Trophoblast cell (in vitro differentiated cells and primary cell): ENCODE measurements at regions not wholly inside any gene's neighbourhood (a gene's known extent, or its start where the extent isn't known, plus 50 kb on each side); places are given as distances from the start of the nearest gene placed in this dataset.

Experiments used
- DNase-seq, 2 donors: peaks; one replicate each; pipeline ENCODE4 v3.0.0-alpha.2; 2016
- H2AFZ ChIP-seq: 2 replicates; pipeline ENCODE4 v1.6.1; 2013; ENCODE audit warnings: low read length, moderate library complexity, mild to moderate bottlenecking; ENCODE audit not compliant: insufficient read depth, poor library complexity
- H2AK5ac ChIP-seq: 2 replicates; pipeline ENCODE4 v1.6.1; 2013; ENCODE audit warnings: mild to moderate bottlenecking, low read length
- H2BK120ac ChIP-seq: 2 replicates; pipeline ENCODE4 v1.6.1; 2013; ENCODE audit warnings: low read length, mild to moderate bottlenecking, moderate library complexity; ENCODE audit not compliant: insufficient read depth, poor library complexity
- H2BK12ac ChIP-seq: 2 replicates; pipeline ENCODE4 v1.6.1; 2013; ENCODE audit warnings: mild to moderate bottlenecking, low read length, moderate library complexity
- H2BK5ac ChIP-seq: 2 replicates; pipeline ENCODE4 v1.6.1; 2013; ENCODE audit warnings: low read length, low read depth, moderate library complexity, mild to moderate bottlenecking; ENCODE audit not compliant: poor library complexity
- H3K14ac ChIP-seq: 2 replicates; pipeline ENCODE4 v1.6.1; 2013; ENCODE audit warnings: mild to moderate bottlenecking, low read length
- H3K18ac ChIP-seq: 2 replicates; pipeline ENCODE4 v1.6.1; 2013; ENCODE audit warnings: mild to moderate bottlenecking, low read length
- H3K23ac ChIP-seq: 2 replicates; pipeline ENCODE4 v1.6.1; 2013; ENCODE audit warnings: low read length
- H3K27ac ChIP-seq: 2 replicates; pipeline ENCODE4 v1.5.1; 2013; ENCODE audit warnings: low read depth, mild to moderate bottlenecking, inconsistent platforms, low read length, moderate library complexity
- H3K27me3 ChIP-seq: 2 replicates; pipeline ENCODE4 v1.6.1; 2013; ENCODE audit warnings: inconsistent platforms, mild to moderate bottlenecking, low read length, moderate library complexity; ENCODE audit not compliant: insufficient read depth
- H3K36me3 ChIP-seq, 2 experiments: 1 replicate in 1 of 2; 2 replicates in 1 of 2; pipeline ENCODE4 v1.6.1; 2013; ENCODE audit warnings: low read length in 2 of 2, mild to moderate bottlenecking in 2 of 2, moderate library complexity in 1 of 2; ENCODE audit not compliant: insufficient read depth in 2 of 2, control insufficient read depth in 1 of 2
- H3K4ac ChIP-seq: 2 replicates; pipeline ENCODE4 v1.6.1; 2013; ENCODE audit warnings: low read depth, mild to moderate bottlenecking, low read length, moderate library complexity
- H3K4me1 ChIP-seq, 2 experiments: 1 replicate in 1 of 2; 2 replicates in 1 of 2; pipeline ENCODE4 v1.6.1; 2013; ENCODE audit warnings: low read length in 2 of 2, mild to moderate bottlenecking in 2 of 2, moderate library complexity in 1 of 2; ENCODE audit not compliant: insufficient read depth in 2 of 2, control insufficient read depth in 1 of 2
- H3K4me2 ChIP-seq: 2 replicates; pipeline ENCODE4 v1.6.1; 2013; ENCODE audit warnings: inconsistent platforms, mild to moderate bottlenecking, low read length, moderate library complexity
- H3K4me3 ChIP-seq: 2 replicates; pipeline ENCODE4 v1.5.1; 2013; ENCODE audit warnings: mild to moderate bottlenecking, low read depth, low read length, inconsistent platforms
- H3K79me1 ChIP-seq: one replicate; pipeline ENCODE4 v1.6.1; 2013; ENCODE audit warnings: low read length
- H3K79me2 ChIP-seq: 2 replicates; pipeline ENCODE4 v1.6.1; 2013; ENCODE audit warnings: low read length, mild to moderate bottlenecking; ENCODE audit not compliant: control insufficient read depth, insufficient read depth, poor library complexity
- H3K9ac ChIP-seq: 2 replicates; pipeline ENCODE4 v1.6.1; 2013; ENCODE audit warnings: mild to moderate bottlenecking, low read length
- H3K9me3 ChIP-seq: 2 replicates; pipeline ENCODE4 v1.6.1; 2013; ENCODE audit warnings: low read depth, mild to moderate bottlenecking, control low read depth, inconsistent platforms, low read length; ENCODE audit not compliant: insufficient read depth
- H4K12ac ChIP-seq: 2 replicates; pipeline ENCODE4 v1.6.1; 2013; ENCODE audit warnings: low read depth, mild to moderate bottlenecking, low read length, moderate library complexity
- H4K8ac ChIP-seq: 2 replicates; pipeline ENCODE4 v1.6.1; 2013; ENCODE audit warnings: low read depth, mild to moderate bottlenecking, low read length, moderate library complexity
- H4K91ac ChIP-seq: one replicate; pipeline ENCODE4 v1.6.1; 2013; ENCODE audit warnings: low read depth, mild to moderate bottlenecking, low read length, moderate library complexity
- WGBS: extraction: QIAGEN DNeasy Blood & Tissue Kit; methylation state at CpG from one replicate; pipeline ENCODE4 v1.1.7; 2013; ENCODE audit warnings: missing lambda C conversion rate; ENCODE audit not compliant: insufficient read length, insufficient coverage; ENCODE audit errors: extremely low coverage; 5-methylcytosine and 5-hydroxymethylcytosine counted together

- Histone ChIP-seq H3K4me3 (no peak overlapping the region), H3K4me2 (no peak overlapping the region), H3K79me1 (no peaks in the 10 kb centered on the region), H2BK5ac (no peak overlapping the region), H4K91ac (no peak overlapping the region), H3K9ac (no peak overlapping the region), H3K79me2 (no peaks in the 10 kb centered on the region), H3K18ac (no peak overlapping the region), H3K36me3 (peaks cover 0 to 3% of the 10 kb centered on the region in 2 experiments), H3K23ac (no peak overlapping the region), H3K27me3 (no peaks in the 10 kb centered on the region), H2AFZ (no peak overlapping the region), H3K14ac (no peak overlapping the region), H2BK12ac (no peak overlapping the region), H4K8ac (no peak overlapping the region), H3K27ac (no peak overlapping the region), H3K9me3 (no peaks in the 10 kb centered on the region), H2AK5ac (no peak overlapping the region), H3K4ac (no peak overlapping the region), H3K4me1 (no peaks in the 10 kb centered on the region), H2BK120ac (no peak overlapping the region), H4K12ac (no peak overlapping the region)
- DNase-seq = no peak
- WGBS = no CpG with 5 or more reads among the region's 3 CpGs
Measured at GRCh38 chr13:83190020-83190419, 692.3 kb downstream of the SLITRK1 start.

- peaks cover 2% of the 10 kb centered on the region for H3K9me3 ChIP-seq
- H2BK120ac ChIP-seq = no peak overlapping the region
- H3K14ac ChIP-seq = no peak overlapping the region
- no peak overlapping the region for H4K91ac ChIP-seq
- WGBS = no CpG with 5 or more reads among the region's 2 CpGs
- no peak overlapping the region for H3K9ac ChIP-seq
- peak in 1 of 2 donors; percentile 19 for DNase-seq
- H3K79me1 ChIP-seq = no peaks in the 10 kb centered on the region
- H4K12ac ChIP-seq = no peak overlapping the region
- H3K4me2 ChIP-seq = no peak overlapping the region
- H3K4ac ChIP-seq = no peak overlapping the region
- no peak overlapping the region for H3K27ac ChIP-seq
- no peak overlapping the region for H2AFZ ChIP-seq
- peaks cover 0 to 3% of the 10 kb centered on the region in 2 experiments for H3K36me3 ChIP-seq
- H2BK12ac ChIP-seq = no peak overlapping the region
- no peak overlapping the region for H2AK5ac ChIP-seq
- H2BK5ac ChIP-seq = no peak overlapping the region
- H3K4me1 ChIP-seq = no peaks in the 10 kb centered on the region
- no peak overlapping the region for H4K8ac ChIP-seq
- H3K79me2 ChIP-seq = peaks cover 2% of the 10 kb centered on the region
- H3K4me3 ChIP-seq = no peak overlapping the region
- H3K27me3 ChIP-seq = no peaks in the 10 kb centered on the region
- H3K23ac ChIP-seq = no peak overlapping the region
- H3K18ac ChIP-seq = no peak overlapping the region
Measured at GRCh38 chr13:83184819-83185218, 697.5 kb downstream of the SLITRK1 start.

- no peak overlapping the region for H3K18ac ChIP-seq
- H2AFZ ChIP-seq = no peak overlapping the region
- no peak overlapping the region for H2AK5ac ChIP-seq
- no peak overlapping the region for H3K4ac ChIP-seq
- no peak overlapping the region for H2BK5ac ChIP-seq
- H3K23ac ChIP-seq = no peak overlapping the region
- H3K9me3 ChIP-seq = peaks cover 2% of the 10 kb centered on the region
- WGBS = no CpG with 5 or more reads among the region's 11 CpGs
- no peaks in the 10 kb centered on the region for H3K27me3 ChIP-seq
- no peaks in the 10 kb centered on the region for H3K4me1 ChIP-seq
- H3K79me1 ChIP-seq = no peaks in the 10 kb centered on the region
- no peak overlapping the region for H3K27ac ChIP-seq
- H4K12ac ChIP-seq = no peak overlapping the region
- H3K14ac ChIP-seq = no peak overlapping the region
- no peak overlapping the region for H3K4me2 ChIP-seq
- H3K9ac ChIP-seq = no peak overlapping the region
- H4K8ac ChIP-seq = no peak overlapping the region
- peaks cover 2% of the 10 kb centered on the region for H3K79me2 ChIP-seq
- H3K4me3 ChIP-seq = no peak overlapping the region
- H3K36me3 ChIP-seq = peaks cover 0 to 3% of the 10 kb centered on the region in 2 experiments
- no peak overlapping the region for H4K91ac ChIP-seq
- no peak overlapping the region for H2BK12ac ChIP-seq
- no peak for DNase-seq
- H2BK120ac ChIP-seq = no peak overlapping the region
Measured at GRCh38 chr13:83184150-83184475, 698.2 kb downstream of the SLITRK1 start.

- peaks cover 2% of the 10 kb centered on the region for H3K9me3 ChIP-seq
- no peak overlapping the region for H3K4ac ChIP-seq
- H2BK120ac ChIP-seq = no peak overlapping the region
- H2AK5ac ChIP-seq = no peak overlapping the region
- no peaks in the 10 kb centered on the region for H3K79me1 ChIP-seq
- no peaks in the 10 kb centered on the region for H3K27me3 ChIP-seq
- no peaks in the 10 kb centered on the region for H3K4me1 ChIP-seq
- H3K79me2 ChIP-seq = peaks cover 2% of the 10 kb centered on the region
- H4K91ac ChIP-seq = no peak overlapping the region
- H3K9ac ChIP-seq = no peak overlapping the region
- H2AFZ ChIP-seq = no peak overlapping the region
- no peak overlapping the region for H2BK5ac ChIP-seq
- no peak overlapping the region for H3K18ac ChIP-seq
- H3K27ac ChIP-seq = no peak overlapping the region
- H4K8ac ChIP-seq = no peak overlapping the region
- no peak for DNase-seq
- no peak overlapping the region for H3K4me3 ChIP-seq
- no peak overlapping the region for H3K14ac ChIP-seq
- H3K36me3 ChIP-seq = peaks cover 0 to 3% of the 10 kb centered on the region in 2 experiments
- no peak overlapping the region for H2BK12ac ChIP-seq
- no CpG with 5 or more reads among the region's 14 CpGs for WGBS
- no peak overlapping the region for H4K12ac ChIP-seq
- no peak overlapping the region for H3K23ac ChIP-seq
- no peak overlapping the region for H3K4me2 ChIP-seq
Measured at GRCh38 chr13:83183439-83184149, 698.7 kb downstream of the SLITRK1 start.
